GM19397 (cell line): ENCODE measurements at regions not wholly inside any gene's neighbourhood (a gene's known extent, or its start where the extent isn't known, plus 50 kb on each side); places are given as distances from the start of the nearest gene placed in this dataset.
"Not testable (repeated sequence)": the region's sequence is repeated elsewhere in the genome, so short reads cannot be mapped to it uniquely, and the experiment has no call there.

Experiments used
- ATAC-seq: cut with Tn5 transposase; IDR thresholded peaks from one replicate; pipeline ENCODE4 v1.9.1; 2021; ENCODE audit warnings: mild to moderate bottlenecking, moderate library complexity; ENCODE audit not compliant: unreplicated experiment

DNA sequence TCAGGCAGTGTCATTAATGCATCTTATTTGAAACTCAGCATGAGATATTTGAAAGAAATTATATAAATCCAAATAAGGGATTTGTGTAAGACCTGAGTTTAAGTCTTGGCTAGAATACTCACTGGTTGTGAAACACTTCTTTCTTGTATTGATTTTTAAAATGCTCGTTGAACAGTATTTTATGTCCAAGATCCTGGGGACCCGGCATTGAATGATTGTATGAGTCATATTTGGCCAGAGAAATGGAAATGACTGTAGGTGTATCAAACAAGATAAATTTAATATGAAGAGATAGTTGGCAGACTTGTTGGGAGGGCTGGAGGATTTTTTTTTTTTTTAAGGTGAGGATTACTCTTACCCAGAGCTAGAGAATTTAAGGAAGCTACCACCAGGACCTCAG is 606.1 kb upstream of the CPEB2 start:
- no peak for ATAC-seq

DNA sequence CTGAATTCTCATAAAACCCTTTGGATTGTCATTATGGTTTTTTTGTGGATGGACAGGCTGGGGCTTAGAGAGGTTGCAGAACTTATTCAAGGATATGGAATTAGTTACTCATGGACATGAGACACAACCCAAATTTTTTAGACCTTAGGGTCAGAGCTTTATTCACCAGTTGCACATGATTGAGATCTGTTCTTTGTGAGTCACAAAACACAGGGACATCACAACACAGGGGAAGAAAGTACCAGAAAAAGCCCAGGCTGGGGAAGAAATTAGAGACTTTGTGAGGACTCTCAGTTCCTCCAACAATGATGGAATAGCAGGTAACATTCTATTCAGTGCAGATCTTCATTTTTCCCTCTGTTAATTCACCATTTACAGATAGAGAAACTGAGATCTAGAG is 602.4 kb upstream of the CPEB2 start:
- ATAC-seq = no peak

DNA sequence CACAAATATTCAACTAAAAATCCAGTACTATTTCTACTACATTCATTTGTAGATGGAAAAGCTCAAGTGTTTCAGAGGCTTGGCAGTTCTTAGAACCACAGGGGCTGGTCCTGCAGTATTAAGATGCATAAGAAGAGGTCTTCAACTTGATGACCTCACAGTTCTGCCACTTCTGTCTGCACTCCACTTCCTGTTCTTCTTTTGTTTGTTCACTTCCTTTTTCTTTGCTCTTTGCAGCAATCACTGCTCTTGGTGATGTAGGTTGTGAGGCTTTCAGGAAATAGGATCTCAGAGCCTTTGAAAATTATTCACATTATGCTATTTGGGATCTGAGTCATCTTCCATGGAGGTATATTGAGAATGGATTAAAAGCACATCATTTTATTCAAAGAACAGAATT is 602.0 kb upstream of the CPEB2 start:
- ATAC-seq = no peak

DNA sequence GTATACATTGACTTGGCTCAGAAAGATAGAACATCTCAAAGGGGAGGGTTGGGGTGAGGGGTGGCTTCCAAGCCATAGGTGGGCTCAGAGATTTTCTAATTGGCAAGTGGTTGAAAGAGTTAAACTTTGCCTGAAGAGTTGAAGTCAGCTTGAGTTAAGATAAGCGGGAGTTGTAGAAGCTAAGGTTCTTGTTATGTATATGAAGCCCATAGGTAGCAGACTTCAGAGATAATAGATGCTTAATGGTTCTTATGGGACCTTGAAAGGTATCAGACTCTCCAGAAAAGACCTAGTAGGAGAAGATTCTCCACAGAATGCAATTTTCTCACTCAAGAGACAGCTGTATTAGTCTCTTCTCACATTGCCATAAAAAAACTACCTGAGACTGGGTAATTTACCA is 599.1 kb upstream of the CPEB2 start:
- ATAC-seq = no peak

DNA sequence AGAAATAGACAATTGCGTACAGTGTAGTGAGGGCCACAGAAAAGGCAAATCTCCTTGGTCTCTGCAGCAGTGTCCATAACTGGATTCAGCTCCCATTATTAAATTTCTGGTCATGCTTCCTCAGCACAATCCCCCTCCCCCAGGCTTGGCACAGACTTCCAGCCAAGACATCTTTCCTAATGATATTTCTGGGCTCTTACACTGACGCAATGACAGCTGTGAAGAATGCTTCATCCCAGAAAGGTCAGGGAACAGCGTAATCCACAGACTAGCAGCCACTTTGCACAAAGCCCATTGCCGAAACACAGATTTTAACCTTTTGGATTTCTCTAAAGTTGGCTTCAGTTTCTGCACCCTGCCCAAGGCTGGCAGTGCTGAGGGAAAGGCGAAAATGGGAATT is 597.6 kb upstream of the CPEB2 start:
- no peak for ATAC-seq

DNA sequence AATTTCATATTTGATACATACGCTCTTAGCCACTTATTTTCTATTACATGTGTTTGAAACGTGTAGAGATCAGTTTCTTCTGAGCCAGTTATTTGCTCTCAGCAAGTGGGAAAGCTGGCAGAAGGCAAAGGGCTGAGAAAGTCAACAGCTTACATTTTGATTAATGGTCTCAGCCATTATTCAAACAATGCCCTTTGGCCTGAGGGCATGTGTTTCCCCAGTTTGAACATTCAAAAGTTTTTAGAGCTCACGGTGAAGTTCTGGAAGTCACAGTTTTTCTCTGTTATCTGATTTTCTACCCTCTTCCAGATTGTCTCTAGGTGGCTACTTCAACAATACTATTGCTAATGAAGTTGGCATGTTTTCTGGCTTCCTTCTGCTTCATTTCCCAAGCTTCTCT is 591.8 kb upstream of the CPEB2 start:
- ATAC-seq = no peak

DNA sequence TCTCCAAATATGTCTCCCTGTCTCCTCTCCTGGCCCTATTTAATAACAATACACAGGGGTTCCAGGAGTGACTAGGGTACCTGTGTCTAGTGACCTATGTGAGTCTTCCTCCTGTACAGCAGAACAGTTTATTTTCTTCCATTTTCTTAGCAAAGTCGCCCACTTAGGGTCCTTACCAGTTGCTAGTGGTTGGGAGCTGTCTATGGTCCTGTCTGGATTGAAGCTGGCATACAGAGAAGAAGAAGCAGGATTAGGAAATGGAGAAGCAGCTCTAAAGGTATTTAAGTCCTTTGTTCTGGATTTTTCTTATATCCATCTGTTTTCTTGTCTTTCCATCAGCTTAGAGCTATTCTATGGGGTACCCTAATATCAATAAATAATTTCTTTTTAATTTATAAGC is 587.1 kb upstream of the CPEB2 start:
- no peak for ATAC-seq

DNA sequence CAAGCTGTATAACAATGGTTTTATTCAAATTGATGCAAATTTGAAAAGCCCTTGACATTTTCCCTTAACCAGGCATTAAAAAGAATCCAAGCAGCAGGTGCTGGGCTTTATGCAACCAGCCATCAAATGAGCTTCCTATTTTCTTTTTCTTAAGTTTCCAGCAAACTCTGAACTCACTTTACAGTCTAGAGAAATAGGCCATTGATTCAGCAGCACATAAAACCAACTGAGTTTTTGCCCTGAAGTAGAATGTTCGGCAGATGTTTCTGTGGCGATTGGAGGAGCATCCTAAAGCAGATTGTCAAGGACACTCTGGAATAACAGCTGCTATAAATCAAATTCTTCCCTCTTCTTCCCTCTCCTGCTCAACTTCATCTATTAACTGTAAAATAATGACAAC is 582.8 kb upstream of the CPEB2 start:
- no peak for ATAC-seq

DNA sequence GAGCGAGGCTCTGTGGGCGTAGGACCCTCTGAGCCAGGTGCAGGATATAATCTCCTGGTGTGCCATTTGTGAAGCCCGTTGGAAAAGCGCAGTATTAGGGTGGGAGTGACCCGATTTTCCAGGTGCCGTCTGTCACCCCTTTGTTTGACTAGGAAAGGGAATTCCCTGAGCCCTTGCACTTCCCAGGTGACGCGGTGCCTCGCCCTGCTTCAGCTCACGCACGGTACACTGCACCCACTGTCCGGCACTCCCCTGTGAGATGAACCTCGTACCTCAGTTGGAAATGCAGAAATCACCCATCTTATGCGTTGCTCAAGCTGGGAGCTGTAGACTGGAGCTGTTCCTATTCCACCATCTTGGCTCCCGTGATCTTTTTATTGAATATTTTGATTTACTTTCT is 576.0 kb upstream of the CPEB2 start:
- not testable (repeated sequence) for ATAC-seq

DNA sequence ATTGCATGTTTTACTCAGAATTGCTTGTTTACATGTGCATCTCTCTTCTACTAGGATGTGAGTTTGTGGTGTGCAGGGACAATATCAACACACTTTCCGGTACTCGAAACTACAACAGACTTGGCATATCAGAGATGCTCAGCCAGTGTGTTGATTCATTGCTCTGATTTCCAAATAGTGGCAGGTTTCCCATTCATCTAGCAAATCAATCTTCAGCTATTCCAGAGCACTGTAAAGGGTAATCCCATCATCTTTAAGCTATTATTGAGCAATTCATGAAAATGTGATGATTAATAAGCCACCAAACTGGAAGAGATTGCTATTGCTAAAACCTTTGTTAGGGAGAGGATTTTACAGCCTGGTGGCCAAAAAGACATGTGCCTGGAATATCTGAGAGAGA is 574.2 kb upstream of the CPEB2 start:
- no peak for ATAC-seq

DNA sequence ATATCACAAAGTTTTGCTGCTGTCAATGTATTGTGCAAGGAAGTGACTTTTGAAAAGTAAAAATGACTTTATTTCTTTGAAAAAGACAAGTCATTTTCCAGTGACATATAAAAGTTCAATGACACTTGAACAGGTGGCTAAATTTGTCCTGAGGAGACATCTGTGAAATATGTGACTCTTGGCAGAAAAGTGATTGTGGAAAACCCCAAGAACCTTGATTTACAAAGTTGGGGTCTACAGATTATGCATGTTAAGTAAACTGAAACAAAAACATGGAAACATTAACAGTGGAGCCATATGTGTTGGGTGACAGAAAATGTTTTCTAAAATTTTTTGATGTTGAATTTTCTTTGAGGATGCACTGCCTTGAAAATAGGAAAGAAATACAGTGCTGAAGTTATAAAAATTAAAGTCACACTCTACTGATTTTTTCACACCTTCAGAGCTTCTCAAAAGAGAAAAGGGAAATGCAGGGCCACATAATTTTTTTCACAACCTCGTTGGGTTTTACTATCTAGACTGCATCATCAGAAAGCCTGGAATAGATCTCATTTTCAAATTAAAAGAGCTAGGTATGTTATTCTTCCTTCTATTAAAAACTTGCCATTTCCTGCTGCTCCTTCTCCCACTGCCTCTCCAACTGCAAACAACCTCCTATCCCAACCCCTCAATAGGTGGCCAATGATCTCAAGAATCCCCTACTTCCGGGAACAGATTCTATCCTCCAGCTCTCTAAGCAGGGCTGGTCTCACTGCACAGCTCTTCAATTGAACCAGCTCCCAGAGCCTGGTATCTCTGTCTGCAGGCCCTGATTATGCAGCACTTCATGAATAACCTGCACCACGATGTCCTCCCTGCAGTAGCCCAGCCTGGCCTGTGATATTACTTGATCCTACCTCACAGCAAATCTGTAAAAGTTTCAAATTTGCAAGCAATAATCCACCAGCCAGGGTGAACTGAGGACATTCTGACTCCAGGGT is 570.8 kb upstream of the CPEB2 start:
- ATAC-seq = no peak

DNA sequence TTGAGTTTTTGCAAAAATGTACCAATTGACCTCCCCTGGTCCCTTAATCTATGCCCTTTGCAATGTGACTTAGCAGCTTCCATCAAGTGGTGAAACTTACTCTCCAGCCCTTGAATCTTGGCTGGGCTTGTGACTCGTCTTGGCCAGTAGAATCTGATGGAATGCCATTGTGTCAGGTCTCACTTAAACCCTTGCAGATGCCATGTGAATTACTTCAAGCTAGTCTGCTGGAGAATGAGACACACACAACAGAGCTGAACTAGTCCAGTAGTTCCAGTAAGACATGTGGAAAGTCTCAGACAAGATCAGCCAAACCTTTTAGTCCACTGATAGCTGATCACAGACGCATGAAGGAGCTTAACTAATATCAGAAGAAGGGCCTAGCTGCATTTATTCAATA is 567.8 kb upstream of the CPEB2 start:
- ATAC-seq = no peak

DNA sequence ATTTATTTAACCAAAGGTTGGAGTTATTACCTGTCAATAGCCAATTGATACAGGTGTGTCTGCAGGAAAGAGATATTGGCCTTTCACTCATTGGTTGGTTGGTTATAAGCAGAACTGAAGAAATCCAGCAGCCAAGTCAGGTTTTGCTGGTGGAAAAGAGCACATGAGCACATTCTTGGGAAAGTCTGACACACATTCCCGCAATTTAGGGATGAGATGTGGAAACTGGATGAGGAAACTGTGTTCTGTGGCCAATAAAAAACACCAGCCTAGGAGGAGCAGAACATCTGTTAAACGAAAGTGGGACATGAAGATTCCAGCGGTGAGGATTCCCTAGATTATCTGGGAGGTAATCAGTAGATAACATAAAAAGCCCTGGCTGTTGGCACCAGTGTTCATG is 567.4 kb upstream of the CPEB2 start:
- no peak for ATAC-seq

DNA sequence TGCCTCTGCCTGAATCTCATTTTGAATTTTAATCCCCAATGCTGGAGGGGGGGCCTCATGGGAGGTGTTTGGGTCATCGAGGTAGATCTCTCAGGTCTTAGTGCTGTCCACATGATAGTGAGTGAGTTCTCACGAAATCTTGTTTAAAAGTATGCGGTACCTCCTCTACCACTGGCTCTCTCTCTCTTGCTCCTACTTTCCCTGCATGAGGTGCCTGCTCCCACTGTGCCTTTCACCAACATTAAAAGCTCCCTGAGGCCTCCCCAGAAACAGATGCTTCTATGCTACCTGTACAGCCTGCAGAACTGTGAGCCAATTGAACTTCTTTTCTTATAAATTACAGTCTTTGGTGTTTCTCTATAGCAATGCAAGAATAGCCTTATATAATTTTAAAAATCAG is 560.7 kb upstream of the CPEB2 start:
- ATAC-seq = no peak

DNA sequence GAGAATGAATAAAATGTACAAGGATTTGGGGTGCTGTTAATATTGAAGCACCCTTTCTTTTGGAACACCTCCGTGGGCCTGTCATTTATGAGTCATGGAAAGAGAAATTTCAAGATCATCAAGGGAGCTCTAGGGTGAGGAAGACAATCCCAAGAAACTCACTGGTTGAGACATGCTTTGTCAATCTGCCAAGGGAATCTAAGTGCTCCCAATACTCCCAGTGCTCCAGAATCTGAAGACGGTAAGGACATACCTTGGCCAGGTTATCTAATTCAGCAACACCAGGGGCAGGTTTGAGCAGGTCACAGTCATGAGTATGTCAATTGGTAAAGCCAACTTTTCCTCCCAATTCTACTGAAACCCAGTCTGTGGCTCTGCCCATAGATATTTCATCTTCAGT is 556.4 kb upstream of the CPEB2 start:
- no peak for ATAC-seq

DNA sequence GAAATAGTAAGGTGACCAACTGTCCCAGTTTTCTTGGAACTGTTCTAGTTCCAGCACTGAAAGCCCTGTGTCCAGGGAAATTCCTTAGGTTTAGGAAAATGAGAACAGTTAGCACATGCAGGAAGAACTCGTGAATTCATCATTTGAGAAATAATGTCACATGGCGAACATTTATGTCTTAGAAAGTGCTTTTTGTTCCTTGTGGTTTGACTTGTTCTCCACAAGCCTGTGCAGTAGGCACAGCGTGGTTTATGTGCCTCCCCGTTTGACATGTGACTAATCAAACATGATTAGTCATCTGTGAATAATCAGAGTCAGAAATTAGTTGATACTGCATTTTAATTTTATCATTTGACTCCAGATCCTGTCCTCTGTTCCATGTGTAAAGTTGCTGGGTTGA is 556.0 kb upstream of the CPEB2 start:
- no peak for ATAC-seq

DNA sequence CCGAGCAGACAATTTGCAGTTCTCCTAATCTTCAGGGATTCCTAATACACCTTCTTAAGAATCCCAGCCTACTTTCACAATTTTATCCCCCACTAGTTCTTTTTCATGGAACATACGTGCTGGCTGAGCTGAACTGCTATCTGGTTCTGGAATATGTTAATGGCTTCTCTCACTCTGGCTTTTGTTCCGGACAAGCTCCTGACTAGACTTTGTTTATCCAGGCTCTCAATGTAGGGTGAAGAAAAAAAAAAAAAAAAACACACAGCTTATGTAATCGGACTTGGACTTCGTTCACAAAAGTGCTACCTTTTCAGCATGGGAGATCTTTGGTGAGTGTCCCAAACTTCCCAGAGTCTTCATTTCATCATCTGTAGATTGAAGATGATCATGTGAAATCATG is 555.4 kb upstream of the CPEB2 start:
- no peak for ATAC-seq

DNA sequence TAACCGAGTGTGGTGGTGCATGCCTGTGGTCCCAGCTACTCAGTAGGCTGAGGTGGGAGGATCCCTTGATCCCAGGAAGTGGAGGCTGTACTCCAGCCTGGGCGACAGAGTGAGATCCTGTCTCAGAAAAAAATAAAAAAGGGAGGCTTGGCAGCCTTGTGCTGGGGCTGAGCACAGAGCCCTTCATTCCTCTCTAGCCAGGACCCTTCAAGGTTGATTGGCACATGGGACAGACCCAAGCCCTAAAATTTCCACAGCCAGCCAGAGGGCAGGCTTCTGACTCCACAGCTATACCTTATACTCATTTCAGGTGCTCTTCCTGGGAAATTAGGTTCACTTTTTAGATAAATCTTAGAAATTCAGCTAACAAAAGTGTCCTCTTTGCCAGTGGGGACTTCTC is 553.0 kb upstream of the CPEB2 start:
- ATAC-seq = no peak

DNA sequence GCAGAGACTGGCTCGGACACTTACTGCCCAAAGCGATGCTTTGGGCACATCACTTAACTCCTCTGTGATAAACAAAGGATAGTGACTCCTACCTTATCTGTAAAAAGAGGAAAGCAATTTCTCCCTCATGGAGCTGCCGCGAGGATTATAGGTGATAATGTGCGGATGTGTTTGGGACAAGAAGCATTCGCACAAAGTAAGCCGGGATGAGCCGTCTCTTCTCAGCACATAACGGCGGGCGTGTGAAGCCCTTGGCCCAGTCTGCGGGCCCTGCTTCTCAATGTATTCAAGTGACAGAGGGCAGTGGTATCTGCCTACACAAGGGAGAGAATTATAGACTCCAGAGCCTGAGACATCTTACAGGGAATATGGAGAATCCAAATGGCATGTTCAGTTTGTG is 550.3 kb upstream of the CPEB2 start:
- ATAC-seq = no peak

DNA sequence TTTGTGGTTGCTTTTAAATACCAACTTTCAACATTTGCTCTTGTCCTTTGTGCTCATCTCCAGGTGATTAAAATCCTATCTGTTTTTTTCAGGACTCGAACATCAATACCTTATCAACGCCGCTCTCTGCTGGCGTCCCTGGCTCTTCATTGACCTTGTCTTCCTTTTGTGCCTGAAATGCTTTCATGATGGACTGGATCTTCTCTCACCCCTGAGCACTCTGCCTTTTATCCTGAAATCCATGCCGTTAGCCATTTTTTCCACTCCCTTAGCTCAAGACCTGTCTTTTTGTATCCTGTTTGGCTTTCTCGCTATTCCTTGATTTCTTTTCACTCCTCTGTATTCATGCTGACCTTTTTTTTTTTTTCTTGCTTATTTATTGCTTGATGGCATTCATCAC is 549.5 kb upstream of the CPEB2 start:
- ATAC-seq = no peak

DNA sequence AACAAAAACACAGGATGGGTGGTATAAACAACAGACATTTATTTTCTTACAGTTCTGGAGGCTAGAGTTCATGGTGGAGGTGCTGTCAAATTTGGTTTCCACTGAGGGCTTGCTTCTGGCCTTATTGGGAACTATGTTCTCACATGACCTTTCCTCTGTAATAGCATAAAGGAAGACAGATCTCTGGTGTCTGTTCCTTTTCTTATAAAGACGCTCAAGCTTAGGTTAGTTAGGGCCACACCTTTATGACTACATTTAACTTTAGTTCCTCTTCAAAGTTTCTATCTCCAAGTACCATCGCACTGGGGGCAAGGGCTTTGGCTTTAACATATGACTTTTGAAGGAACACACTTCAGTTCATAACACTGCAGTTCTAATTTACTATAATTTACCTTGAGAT is 543.8 kb upstream of the CPEB2 start:
- ATAC-seq = no peak

DNA sequence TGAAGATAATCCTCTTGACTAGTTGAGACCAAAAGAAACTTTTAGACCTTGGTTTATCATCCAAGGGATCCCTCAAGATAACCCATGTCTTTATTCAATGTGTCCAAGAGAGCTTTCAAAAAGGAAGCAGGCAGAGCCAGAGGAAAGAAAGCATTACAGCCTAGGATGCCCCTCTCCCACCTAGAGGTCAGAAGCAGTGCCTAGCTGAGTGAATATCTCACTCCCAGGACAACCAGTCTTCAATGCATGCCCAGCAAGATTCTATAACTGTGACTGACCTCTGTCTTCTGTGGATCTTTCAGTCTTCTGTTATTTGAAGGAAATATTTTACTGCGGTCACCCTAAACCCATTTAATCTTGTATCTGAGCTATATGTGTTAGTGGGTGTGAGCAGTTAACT is 537.2 kb upstream of the CPEB2 start:
- no peak for ATAC-seq

DNA sequence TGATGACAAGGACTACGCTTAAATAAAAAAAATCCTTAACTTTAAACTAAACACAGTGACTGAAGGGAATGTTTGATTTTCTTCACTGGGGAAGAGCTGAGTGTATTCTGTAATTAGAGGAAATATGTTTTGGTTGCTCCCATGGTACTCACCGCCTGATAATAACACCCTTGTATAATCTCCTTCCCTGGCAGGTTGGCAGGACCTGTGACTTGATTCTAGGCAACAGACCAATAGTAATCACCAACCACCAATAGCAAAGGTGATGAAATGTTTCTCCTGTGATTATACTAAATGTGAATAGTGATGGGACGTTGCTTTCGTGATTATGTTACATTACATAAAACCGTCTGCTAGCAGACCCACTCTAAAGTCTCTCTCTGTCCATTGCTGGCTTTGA is 536.8 kb upstream of the CPEB2 start:
- no peak for ATAC-seq
